ENCODE measurements at regions not wholly inside any gene's neighbourhood (a gene's known extent, or its start where the extent isn't known, plus 50 kb on each side); places are given as distances from the start of the nearest gene placed in this dataset.

DNA sequence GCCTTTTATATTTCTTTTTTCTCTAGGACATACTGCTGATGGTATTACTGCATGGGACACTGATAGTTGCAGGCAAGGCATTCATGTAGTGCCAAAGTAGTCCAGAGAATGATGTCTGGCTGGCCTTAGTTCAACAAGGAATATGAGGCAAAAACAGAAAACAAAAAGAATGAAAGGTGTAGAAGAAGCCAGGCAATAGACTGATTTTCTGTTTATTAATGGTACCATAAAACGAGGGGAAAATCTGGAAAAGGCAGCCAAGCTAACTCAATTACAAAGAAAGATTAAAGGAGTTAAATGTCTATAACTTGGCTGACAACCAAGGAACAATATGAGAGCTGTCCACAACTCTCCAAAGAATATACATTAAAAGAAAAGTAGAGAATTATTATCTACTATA, 284.9 kb downstream of the ZEB2 start:
- no peak for DNase-seq (ENCODE audit: low read depth, low spot score)
- TF ChIP-seq CTCF (IDR thresholded peaks at IDR 0.05; ENCODE audit: low read depth, low read length), result no peak
- H3K4me3 ChIP-seq (ENCODE audit: low read depth, low read length), result no peak overlapping the region
- no peaks in the 10 kb centered on the region for H3K27me3 ChIP-seq (ENCODE audit: control insufficient read depth, insufficient read depth, low read length)
- no peak overlapping the region for H3K27ac ChIP-seq (ENCODE audit: low read depth, low read length)
- H3K9me3 ChIP-seq (ENCODE audit: control insufficient read depth, insufficient read depth, low read length), result no peaks in the 10 kb centered on the region
- ChIA-PET POLR2A (no interaction called here), CTCF (no interaction called here)

DNA sequence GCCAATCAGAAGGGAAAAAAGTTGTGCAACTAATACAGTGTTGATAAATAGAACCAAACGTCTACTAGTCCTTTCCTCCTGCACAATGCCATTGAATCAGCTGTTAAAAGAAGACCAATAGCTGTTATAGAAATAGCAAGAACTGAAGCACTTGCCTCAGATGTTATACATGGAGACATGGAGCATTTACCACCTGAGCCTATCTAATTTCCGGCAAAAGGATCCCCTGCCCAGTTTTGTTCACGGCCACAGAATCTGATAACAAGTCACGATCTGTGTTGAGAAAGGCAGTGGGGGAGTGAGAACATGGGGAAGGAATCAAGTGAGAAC, 285.4 kb downstream of the ZEB2 start:
- TF ChIP-seq CTCF (IDR thresholded peaks at IDR 0.05; ENCODE audit: low read depth, low read length), result no peak
- DNase-seq (ENCODE audit: low read depth, low spot score), result no peak
- ChIA-PET POLR2A (no interaction called here), CTCF (no interaction called here)
- Histone ChIP-seq H3K27ac (ENCODE audit: low read depth, low read length) (no peak overlapping the region), H3K9me3 (ENCODE audit: control insufficient read depth, insufficient read depth, low read length) (no peaks in the 10 kb centered on the region), H3K27me3 (ENCODE audit: control insufficient read depth, insufficient read depth, low read length) (no peaks in the 10 kb centered on the region), H3K4me3 (ENCODE audit: low read depth, low read length) (no peak overlapping the region)

- Histone ChIP-seq H3K4me3 (ENCODE audit: low read depth, low read length) (no peak overlapping the region), H3K9me3 (ENCODE audit: control insufficient read depth, insufficient read depth, low read length) (no peaks in the 10 kb centered on the region), H3K27ac (ENCODE audit: low read depth, low read length) (no peak overlapping the region), H3K27me3 (ENCODE audit: control insufficient read depth, insufficient read depth, low read length) (no peaks in the 10 kb centered on the region)
- DNase-seq (ENCODE audit: low read depth, low spot score), result no peak
- ChIA-PET CTCF (no interaction called here), POLR2A (no interaction called here)
- no peak for TF ChIP-seq CTCF (IDR thresholded peaks at IDR 0.05; ENCODE audit: low read depth, low read length)
Observed at GRCh38 chr2:144233733-144234541, 286.0 kb downstream of the ZEB2 start.

DNA sequence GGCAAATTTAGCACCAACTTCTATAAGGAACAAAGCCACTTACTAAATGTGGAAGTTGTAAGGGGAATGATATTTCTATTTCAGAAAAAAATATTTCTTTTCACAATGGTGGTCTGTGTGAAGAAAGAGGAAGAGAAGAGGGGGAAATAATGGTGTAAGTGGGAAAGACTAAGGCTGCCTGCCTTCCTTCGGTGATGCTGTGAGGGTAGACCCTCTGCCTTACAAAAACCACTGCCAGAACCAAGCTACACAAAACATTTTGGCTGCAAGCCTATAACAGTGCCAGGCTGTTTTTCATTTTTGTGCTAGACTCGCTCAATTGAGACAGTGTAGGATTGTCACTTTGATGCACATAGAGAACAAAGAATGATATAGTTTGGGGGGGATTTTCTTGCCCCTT, 286.6 kb downstream of the ZEB2 start:
- Histone ChIP-seq H3K4me3 (ENCODE audit: low read depth, low read length) (no peak overlapping the region), H3K9me3 (ENCODE audit: control insufficient read depth, insufficient read depth, low read length) (no peaks in the 10 kb centered on the region), H3K27ac (ENCODE audit: low read depth, low read length) (no peak overlapping the region), H3K27me3 (ENCODE audit: control insufficient read depth, insufficient read depth, low read length) (no peaks in the 10 kb centered on the region)
- ChIA-PET CTCF (no interaction called here), POLR2A (no interaction called here)
- no peak for DNase-seq (ENCODE audit: low read depth, low spot score)
- TF ChIP-seq CTCF (IDR thresholded peaks at IDR 0.05; ENCODE audit: low read depth, low read length), result no peak

- H3K4me3 ChIP-seq (ENCODE audit: low read depth, low read length), result no peak overlapping the region
- DNase-seq (ENCODE audit: low read depth, low spot score), result no peak
- H3K27ac ChIP-seq (ENCODE audit: low read depth, low read length), result no peak overlapping the region
- POLR2A ChIA-PET, result no interaction called here
- no peaks in the 10 kb centered on the region for H3K9me3 ChIP-seq (ENCODE audit: control insufficient read depth, insufficient read depth, low read length)
- H3K27me3 ChIP-seq (ENCODE audit: control insufficient read depth, insufficient read depth, low read length), result no peaks in the 10 kb centered on the region
- CTCF ChIA-PET, result no interaction called here
- no peak for TF ChIP-seq CTCF (IDR thresholded peaks at IDR 0.05; ENCODE audit: low read depth, low read length)
Observed at GRCh38 chr2:144230448-144231085, 289.4 kb downstream of the ZEB2 start.
